Ureter (tissue), 1 donor: ENCODE measurements at regions not wholly inside any gene's neighbourhood (a gene's known extent, or its start where the extent isn't known, plus 50 kb on each side); places are given as distances from the start of the nearest gene placed in this dataset.
A peak's percentile ranks its signal among the peaks of the same experiment; 100 is the strongest.

ENCODE experiments used
- DNase-seq: peaks from one replicate; pipeline ENCODE4 v3.0.0-alpha.2; 2020; ENCODE audit warnings: low spot score
- donor health status: DM: yes; HTN: yes; CAD: no.

- DNase-seq = peak; percentile 61
Observed at GRCh38 chr3:113051787-113052186, 61.0 kb downstream of the GTPBP8 start.

- DNase-seq = no peak
Observed at GRCh38 chr3:113053169-113053568, 62.4 kb downstream of the GTPBP8 start.

GRCh38 chr3:113054552-113054951 lies 63.8 kb downstream of the GTPBP8 start:
- no peak for DNase-seq

- no peak for DNase-seq
Observed at GRCh38 chr3:113055201-113055600, 64.4 kb downstream of the GTPBP8 start.

GRCh38 chr3:113055961-113056360 lies 65.2 kb downstream of the GTPBP8 start:
- no peak for DNase-seq

GRCh38 chr3:113057117-113057516 lies 66.3 kb downstream of the GTPBP8 start:
- DNase-seq = no peak

- DNase-seq = no peak
Observed at GRCh38 chr3:113058188-113058587, 67.4 kb downstream of the GTPBP8 start.

- no peak for DNase-seq
Observed at GRCh38 chr3:113062705-113063104, 71.9 kb downstream of the GTPBP8 start.

- no peak for DNase-seq
Observed at GRCh38 chr3:113063126-113063894, 72.5 kb downstream of the GTPBP8 start.

- no peak for DNase-seq
Observed at GRCh38 chr3:113064183-113064582, 73.4 kb downstream of the GTPBP8 start.

GRCh38 chr3:113065336-113065735 lies 74.6 kb downstream of the GTPBP8 start:
- no peak for DNase-seq

GRCh38 chr3:113070072-113070640 lies 79.4 kb downstream of the GTPBP8 start:
- DNase-seq = no peak

GRCh38 chr3:113070681-113071113 lies 79.9 kb downstream of the GTPBP8 start:
- DNase-seq = no peak

- DNase-seq = no peak
Observed at GRCh38 chr3:113075588-113075987, 84.8 kb downstream of the GTPBP8 start.

- no peak for DNase-seq
Observed at GRCh38 chr3:113079218-113079961, 88.6 kb downstream of the GTPBP8 start.

GRCh38 chr3:113084777-113085176 lies 94.0 kb downstream of the GTPBP8 start:
- DNase-seq = peak; percentile 77

GRCh38 chr3:113086560-113087461 lies 96.0 kb downstream of the GTPBP8 start:
- DNase-seq = no peak

- DNase-seq = no peak
Observed at GRCh38 chr3:113088616-113089015, 97.8 kb downstream of the GTPBP8 start.

GRCh38 chr3:113091417-113091816 lies 100.6 kb downstream of the GTPBP8 start:
- no peak for DNase-seq

- no peak for DNase-seq
Observed at GRCh38 chr3:113092746-113093145, 102.0 kb downstream of the GTPBP8 start.

- no peak for DNase-seq
Observed at GRCh38 chr3:113094337-113095221, 103.8 kb downstream of the GTPBP8 start.
